GM12878 (cell line): ENCODE measurements at regions not wholly inside any gene's neighbourhood (a gene's known extent, or its start where the extent isn't known, plus 50 kb on each side); places are given as distances from the start of the nearest gene placed in this dataset.

Experiments used
- ATAC-seq: fragments of 200-7000 bp; cut with Tn5 transposase; 3 replicates; pipeline ENCODE4 v1.9.1; 2020; ENCODE audit warnings: mild to moderate bottlenecking, moderate library complexity
- BruUV-seq: library from RNA; stranded (reverse); fragments of 400-500 nt; replicated peaks from 2 replicates; lab custom pipeline; 2021; lab: Mats Ljungman, UMichigan
- CTCF ChIA-PET: fragments of 300-600 bp; sonication (Branson Sonifier 250); formaldehyde crosslinking; extraction: SDS; loops from one replicate; lab custom pipeline; 2021; ENCODE audit warnings: inconsistent platforms; lab: Yijun Ruan, JAX
- POLR2A ChIA-PET: fragments of 350-600 bp; formaldehyde crosslinking; extraction: SDS; loops from one replicate; lab custom pipeline; 2021; ENCODE audit warnings: inconsistent platforms; lab: Charles Lee
- RAD21 ChIA-PET: fragments of 300-600 bp; sonication (Branson Sonifier 250); formaldehyde crosslinking; loops from one replicate; lab custom pipeline; 2023; ENCODE audit warnings: antibody characterized with exemption; ENCODE audit not compliant: unreplicated experiment; lab: Charles Lee
- SMC1A ChIA-PET: fragments of 300-600 bp; sonication (Branson Sonifier 250); formaldehyde crosslinking; loops from one replicate; lab custom pipeline; 2023; ENCODE audit not compliant: unreplicated experiment, uncharacterized antibody; lab: Charles Lee
- DNase-seq: peaks from one replicate; pipeline ENCODE4 v3.0.0-alpha.2; 2011; ENCODE audit warnings: low read depth, low spot score
- FAIRE-seq: peaks from 3 replicates; lab custom pipeline; 2011; peaks lifted over from hg19 to GRCh38; lab: Jason Lieb, UNC
- H2AFZ ChIP-seq: 2 replicates; pipeline ENCODE4 v1.6.0; 2011; ENCODE audit warnings: low read depth, low read length, control low read depth; ENCODE audit not compliant: control insufficient read depth
- H3K27ac ChIP-seq: 2 replicates; pipeline ENCODE4 v1.5.1; 2011; ENCODE audit warnings: control low read depth; ENCODE audit not compliant: control insufficient read depth, insufficient read depth
- H3K27me3 ChIP-seq, 2 experiments: replicated peaks in 1 of 2; 2 replicates each; pipeline versions ENCODE4 v1.6.0 to v1.6.1; 2011; ENCODE audit warnings: low read length in 1 of 2; ENCODE audit not compliant: control insufficient read depth in 2 of 2, insufficient read depth in 2 of 2
- H3K36me3 ChIP-seq, 2 experiments: 2 replicates each; pipeline ENCODE4 v1.5.1; 2011; ENCODE audit warnings: low read length in 1 of 2; ENCODE audit not compliant: control insufficient read depth in 2 of 2, insufficient read depth in 2 of 2
- H3K4me1 ChIP-seq: 2 replicates; pipeline ENCODE4 v1.6.1; 2011; ENCODE audit warnings: mild to moderate bottlenecking, low read length, moderate library complexity, mixed read lengths; ENCODE audit not compliant: control insufficient read depth, insufficient read depth
- H3K4me2 ChIP-seq: 2 replicates; pipeline ENCODE4 v1.6.0; 2011; ENCODE audit warnings: control low read depth; ENCODE audit not compliant: control insufficient read depth, insufficient read depth
- H3K4me3 ChIP-seq: fragments of 200-600 bp; sonication (generic); 2 replicates; pipeline ENCODE4 v1.5.1; 2016
- H3K79me2 ChIP-seq: 2 replicates; pipeline ENCODE4 v1.6.0; 2011; ENCODE audit warnings: low read length; ENCODE audit not compliant: control insufficient read depth, insufficient read depth
- H3K9ac ChIP-seq: 2 replicates; pipeline ENCODE4 v1.8.0; 2011; ENCODE audit warnings: low read length, control low read depth, mixed read lengths; ENCODE audit not compliant: control insufficient read depth, insufficient read depth
- H3K9me3 ChIP-seq: replicated peaks from 3 replicates; pipeline ENCODE4 v1.5.1; 2011; ENCODE audit warnings: mild to moderate bottlenecking, low read length; ENCODE audit not compliant: control insufficient read depth, insufficient read depth
- H4K20me1 ChIP-seq: 2 replicates; pipeline ENCODE4 v1.6.0; 2011; ENCODE audit not compliant: control insufficient read depth, insufficient read depth
- DPF2 ChIP-seq: fragments of 450-650 bp; IDR thresholded peaks from 2 replicates; pipeline ENCODE4 v1.6.1; 2017; ENCODE audit warnings: mild to moderate bottlenecking
- E2F4 ChIP-seq: IDR thresholded peaks from 2 replicates; pipeline ENCODE4 v1.6.1; 2012; ENCODE audit warnings: low read depth, low read length, improper control_type of control experiment
- HSF1 ChIP-seq: fragments of 150-350 bp; IDR thresholded peaks from 2 replicates; pipeline ENCODE4 v1.6.1; 2014; ENCODE audit warnings: mild to moderate bottlenecking, low read depth, low read length
- KLF5 ChIP-seq: fragments of 450-650 bp; IDR thresholded peaks from 2 replicates; pipeline ENCODE4 v1.6.1; 2014; ENCODE audit warnings: mild to moderate bottlenecking; ENCODE audit not compliant: partially characterized antibody
- PML ChIP-seq: IDR thresholded peaks from 2 replicates; pipeline ENCODE4 v1.6.1; 2012; ENCODE audit warnings: low read length, inconsistent platforms
- POLR2A ChIP-seq: IDR thresholded peaks from 2 replicates; pipeline ENCODE4 v1.6.1; 2011; ENCODE audit warnings: low read depth, mild to moderate bottlenecking, low read length
- STAT3 ChIP-seq: IDR thresholded peaks from 2 replicates; pipeline ENCODE4 v1.6.1; 2011; ENCODE audit warnings: low read depth, low read length, improper control_type of control experiment
- YBX1 ChIP-seq: fragments of 450-650 bp; IDR thresholded peaks from 2 replicates; pipeline ENCODE4 v1.6.1; 2016; ENCODE audit warnings: antibody characterized with exemption
- ZSCAN29 ChIP-seq: fragments of 450-650 bp; IDR thresholded peaks from 2 replicates; pipeline ENCODE4 v1.6.1; 2017; ENCODE audit warnings: mild to moderate bottlenecking, moderate library complexity
- WGBS: methylation state at CpG from one replicate; pipeline ENCODE4 v1.1.6; 2016; ENCODE audit warnings: low lambda C conversion rate; ENCODE audit not compliant: insufficient replicate concordance, insufficient coverage; ENCODE audit errors: missing lambda C conversion rate; 5-methylcytosine and 5-hydroxymethylcytosine counted together
- in situ Hi-C: fragments of 300-500 bp; cut with MboI; formaldehyde crosslinking; loops from 9 replicates; pipeline ENCODE4 v1.14.3; 2018; ENCODE audit warnings: mixed read lengths
- intact Hi-C: fragments of 100-400 bp; cut with micrococcal nuclease; formaldehyde crosslinking; loops from one replicate; pipeline ENCODE4 v1.14.2; 2022; ENCODE audit not compliant: unreplicated experiment
- TF ChIP-seq, protein P1 (sequence below): fragments of 450-650 bp; IDR thresholded peaks from 2 replicates; pipeline ENCODE4 v1.6.1; 2016; ENCODE audit warnings: mild to moderate bottlenecking
- TF ChIP-seq, protein P2 (sequence below): fragments of 450-650 bp; IDR thresholded peaks from 2 replicates; pipeline ENCODE4 v1.6.1; 2016; ENCODE audit warnings: mild to moderate bottlenecking
- TF ChIP-seq, protein P3 (sequence below): IDR thresholded peaks from 2 replicates; pipeline ENCODE4 v1.6.1; 2012; ENCODE audit warnings: low read depth, low read length, improper control_type of control experiment

- TF ChIP-seq E2F4 (no peak), KLF5 (no peak)
- TF ChIP-seq, all 136 proteins: peak for 0
Observed at GRCh38 chr17:13181683-13182082, 163.9 kb upstream of the ELAC2 start (continued).

DNA sequence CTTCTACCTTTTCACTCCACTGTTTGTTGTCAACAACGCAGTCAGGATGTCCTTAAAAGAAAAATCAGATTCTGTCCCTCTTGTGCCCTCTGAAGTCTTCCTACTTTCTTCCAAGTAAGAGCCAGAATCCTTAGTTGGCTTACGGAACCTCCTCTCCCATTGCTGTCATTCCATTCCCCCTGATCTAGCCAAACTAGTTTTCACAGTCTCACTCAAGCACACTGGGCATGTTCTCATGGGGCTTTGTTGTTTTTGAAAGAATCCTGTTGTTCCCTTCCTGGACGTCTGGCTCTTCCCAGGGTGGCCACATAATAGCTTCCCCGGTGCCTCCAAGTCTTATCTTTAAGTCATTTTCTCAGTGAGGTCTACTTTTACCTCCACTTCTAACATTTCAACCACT lies 158.6 kb upstream of the ELAC2 start:
- H3K4me1 ChIP-seq, result no peaks in the 10 kb centered on the region
- H3K36me3 ChIP-seq, result no peaks in the 10 kb centered on the region
- ChIA-PET CTCF (no interaction called here), POLR2A (no interaction called here), RAD21 (no interaction called here), SMC1A (no interaction called here)
- intact Hi-C loops (no loop called here), in situ Hi-C loops (no loop called here)
- H3K27me3 ChIP-seq, result no peaks in the 10 kb centered on the region
- no peak for DNase-seq
- ATAC-seq, result no peak
- H3K9ac ChIP-seq, result no peak overlapping the region
- H4K20me1 ChIP-seq, result no peaks in the 10 kb centered on the region
- TF ChIP-seq STAT3 (no peak), PML (no peak), YBX1 (no peak), POLR2A (no peak), DPF2 (no peak), ZSCAN29 (no peak), HSF1 (no peak)
- TF ChIP-seq, protein P1, sequence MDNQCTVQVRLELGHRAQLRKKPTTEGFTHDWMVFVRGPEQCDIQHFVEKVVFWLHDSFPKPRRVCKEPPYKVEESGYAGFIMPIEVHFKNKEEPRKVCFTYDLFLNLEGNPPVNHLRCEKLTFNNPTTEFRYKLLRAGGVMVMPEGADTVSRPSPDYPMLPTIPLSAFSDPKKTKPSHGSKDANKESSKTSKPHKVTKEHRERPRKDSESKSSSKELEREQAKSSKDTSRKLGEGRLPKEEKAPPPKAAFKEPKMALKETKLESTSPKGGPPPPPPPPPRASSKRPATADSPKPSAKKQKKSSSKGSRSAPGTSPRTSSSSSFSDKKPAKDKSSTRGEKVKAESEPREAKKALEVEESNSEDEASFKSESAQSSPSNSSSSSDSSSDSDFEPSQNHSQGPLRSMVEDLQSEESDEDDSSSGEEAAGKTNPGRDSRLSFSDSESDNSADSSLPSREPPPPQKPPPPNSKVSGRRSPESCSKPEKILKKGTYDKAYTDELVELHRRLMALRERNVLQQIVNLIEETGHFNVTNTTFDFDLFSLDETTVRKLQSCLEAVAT, result no peak
- TF ChIP-seq, protein P2, sequence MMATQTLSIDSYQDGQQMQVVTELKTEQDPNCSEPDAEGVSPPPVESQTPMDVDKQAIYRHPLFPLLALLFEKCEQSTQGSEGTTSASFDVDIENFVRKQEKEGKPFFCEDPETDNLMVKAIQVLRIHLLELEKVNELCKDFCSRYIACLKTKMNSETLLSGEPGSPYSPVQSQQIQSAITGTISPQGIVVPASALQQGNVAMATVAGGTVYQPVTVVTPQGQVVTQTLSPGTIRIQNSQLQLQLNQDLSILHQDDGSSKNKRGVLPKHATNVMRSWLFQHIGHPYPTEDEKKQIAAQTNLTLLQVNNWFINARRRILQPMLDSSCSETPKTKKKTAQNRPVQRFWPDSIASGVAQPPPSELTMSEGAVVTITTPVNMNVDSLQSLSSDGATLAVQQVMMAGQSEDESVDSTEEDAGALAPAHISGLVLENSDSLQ, result no peak
- TF ChIP-seq, protein P3, sequence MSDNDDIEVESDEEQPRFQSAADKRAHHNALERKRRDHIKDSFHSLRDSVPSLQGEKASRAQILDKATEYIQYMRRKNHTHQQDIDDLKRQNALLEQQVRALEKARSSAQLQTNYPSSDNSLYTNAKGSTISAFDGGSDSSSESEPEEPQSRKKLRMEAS, result no peak
- FAIRE-seq, result no peak
- no TSS peak for BruUV-seq
- H3K9me3 ChIP-seq, result no peaks in the 10 kb centered on the region
- H3K4me3 ChIP-seq, result no peak overlapping the region
- H3K4me2 ChIP-seq, result no peak overlapping the region
- WGBS, result 16% methylated on average over 4 of the region's 4 CpGs
- H3K27ac ChIP-seq, result no peak overlapping the region
- no peak overlapping the region for H2AFZ ChIP-seq
- H3K79me2 ChIP-seq, result no peaks in the 10 kb centered on the region
